ENCODE measurements at regions not wholly inside any gene's neighbourhood (a gene's known extent, or its start where the extent isn't known, plus 50 kb on each side); places are given as distances from the start of the nearest gene placed in this dataset.
A peak's percentile ranks its signal among the peaks of the same experiment; 100 is the strongest.
"Not testable (repeated sequence)": the region's sequence is repeated elsewhere in the genome, so short reads cannot be mapped to it uniquely, and the experiment has no call there.

- no peak for DNase-seq
Measured at GRCh38 chr12:68514807-68515411, 95.8 kb upstream of the RAP1B start.

GRCh38 chr12:68515793-68516192, 94.9 kb upstream of the RAP1B start:
- no peak for DNase-seq

- no peak for DNase-seq
Measured at GRCh38 chr12:68521321-68521839, 89.3 kb upstream of the RAP1B start.

GRCh38 chr12:68521848-68522502, 88.7 kb upstream of the RAP1B start:
- no peak for DNase-seq

- DNase-seq: no peak
Measured at GRCh38 chr12:68529466-68529865, 81.2 kb upstream of the RAP1B start.

- DNase-seq: no peak
Measured at GRCh38 chr12:68529869-68530268, 80.8 kb upstream of the RAP1B start.

GRCh38 chr12:68530299-68530698, 80.4 kb upstream of the RAP1B start:
- no peak for DNase-seq

GRCh38 chr12:68530965-68531364, 79.7 kb upstream of the RAP1B start:
- no peak for DNase-seq

- DNase-seq: no peak
Measured at GRCh38 chr12:68532204-68532886, 78.4 kb upstream of the RAP1B start.

GRCh38 chr12:68532887-68533248, 77.8 kb upstream of the RAP1B start:
- no peak for DNase-seq

GRCh38 chr12:68534108-68534507, 76.6 kb upstream of the RAP1B start:
- DNase-seq: no peak

- no peak for DNase-seq
Measured at GRCh38 chr12:68536885-68537485, 73.7 kb upstream of the RAP1B start.

- no peak for DNase-seq
Measured at GRCh38 chr12:68537571-68537970, 73.1 kb upstream of the RAP1B start.

- DNase-seq: peak; percentile 7 to 27
Measured at GRCh38 chr12:68538726-68539614, 71.7 kb upstream of the RAP1B start.

GRCh38 chr12:68539615-68539952, 71.1 kb upstream of the RAP1B start:
- DNase-seq: no peak

- DNase-seq: not testable (repeated sequence)
Measured at GRCh38 chr12:68540768-68541167, 69.9 kb upstream of the RAP1B start.

- not testable (repeated sequence) for DNase-seq
Measured at GRCh38 chr12:68547318-68547717, 63.4 kb upstream of the RAP1B start.

- not testable (repeated sequence) for DNase-seq
Measured at GRCh38 chr12:68552605-68553195, 58.0 kb upstream of the RAP1B start.

- no peak for DNase-seq
Measured at GRCh38 chr12:68557011-68557730, 53.5 kb upstream of the RAP1B start.

GRCh38 chr12:68559246-68559645, 51.5 kb upstream of the RAP1B start:
- no peak for DNase-seq

GRCh38 chr12:68559984-68560850, 50.5 kb upstream of the RAP1B start:
- DNase-seq: no peak

All from activated CD4-positive, alpha-beta T cell treated with anti-CD3 and anti-CD28 coated beads, Interleukin-2, amount 50 U/mL, for 4 hours (primary cell).